K562 (cell line): ENCODE measurements at regions not wholly inside any gene's neighbourhood (a gene's known extent, or its start where the extent isn't known, plus 50 kb on each side); places are given as distances from the start of the nearest gene placed in this dataset.

Source experiments
- ATF4 ChIP-seq: fragments of 450-650 bp; formaldehyde crosslinking; IDR thresholded peaks from 2 replicates; pipeline ENCODE4 v1.4.0; 2022; ENCODE audit warnings: mild to moderate bottlenecking, moderate library complexity
- BRCA1 ChIP-seq, 2 experiments: fragments of 450-650 bp in 1 of 2; sonication (generic) in 1 of 2; formaldehyde crosslinking in 1 of 2; IDR thresholded peaks; 2 replicates each; pipeline versions ENCODE4 v1.5.0 to v1.6.1; 2017 to 2020; ENCODE audit warnings: mild to moderate bottlenecking in 1 of 2, missing genetic modification reagents in 1 of 2
- ESRRB ChIP-seq: fragments of 250-450 bp; sonication (Bioruptor Pico); IDR thresholded peaks from 2 replicates; pipeline ENCODE4 v1.5.0; 2020; ENCODE audit warnings: mild to moderate bottlenecking, moderate library complexity, borderline replicate concordance
- KAT7 ChIP-seq: sonication (generic); formaldehyde crosslinking; IDR thresholded peaks from 2 replicates; pipeline ENCODE4 v1.8.0; 2022; ENCODE audit warnings: missing genetic modification reagents, mild to moderate bottlenecking, borderline replicate concordance
- KDM2B ChIP-seq: fragments of 250-450 bp; sonication (Bioruptor Pico); IDR thresholded peaks from 2 replicates; pipeline ENCODE4 v1.8.0; 2021; ENCODE audit warnings: mild to moderate bottlenecking, moderate library complexity
- LEF1 ChIP-seq: fragments of 450-650 bp; IDR thresholded peaks from 2 replicates; pipeline ENCODE4 v1.6.1; 2016; ENCODE audit warnings: mild to moderate bottlenecking
- MAFF ChIP-seq: IDR thresholded peaks from 2 replicates; pipeline ENCODE4 v1.6.1; 2012; ENCODE audit warnings: low read length, improper control_type of control experiment
- MAZ ChIP-seq, 2 experiments: fragments of 450-650 bp in 1 of 2; sonication (generic) in 1 of 2; formaldehyde crosslinking; IDR thresholded peaks in 1 of 2; conservative IDR thresholded peaks in 1 of 2; 2 replicates each; pipeline versions ENCODE4 v1.4.0 to v1.5.0; 2020; ENCODE audit warnings: mild to moderate bottlenecking in 1 of 2, missing genetic modification reagents in 1 of 2
- MTA2 ChIP-seq: fragments of 450-650 bp; IDR thresholded peaks from 2 replicates; pipeline ENCODE4 v1.6.1; 2016; ENCODE audit warnings: low read depth
- PBX2 ChIP-seq, 2 experiments: IDR thresholded peaks in 1 of 2; conservative IDR thresholded peaks in 1 of 2; 2 replicates each; pipeline ENCODE4 v1.6.1; 2016; ENCODE audit warnings: low read depth in 2 of 2, mild to moderate bottlenecking in 1 of 2, missing compliant biosample characterization in 1 of 2, missing genetic modification characterization in 1 of 2, moderate library complexity in 1 of 2
- PCBP1 ChIP-seq: fragments of 200-400 bp; formaldehyde crosslinking; IDR thresholded peaks from 2 replicates; pipeline ENCODE4 v1.6.1; 2018; ENCODE audit warnings: mild to moderate bottlenecking, low read depth, low read length; ENCODE audit not compliant: poor library complexity, severe bottlenecking
- PTBP1 ChIP-seq: fragments of 200-400 bp; formaldehyde crosslinking; IDR thresholded peaks from 2 replicates; pipeline ENCODE4 v1.6.1; 2017; ENCODE audit warnings: low read depth, low read length
- RBM17 ChIP-seq: fragments of 200-400 bp; formaldehyde crosslinking; IDR thresholded peaks from 2 replicates; pipeline ENCODE4 v1.6.1; 2017; ENCODE audit warnings: low read depth, mild to moderate bottlenecking, low read length, borderline replicate concordance
- SMARCA5 ChIP-seq: fragments of 450-650 bp; IDR thresholded peaks from 2 replicates; pipeline ENCODE4 v1.6.1; 2016
- SP2 ChIP-seq: IDR thresholded peaks from 2 replicates; pipeline ENCODE4 v1.6.1; 2011; ENCODE audit warnings: mild to moderate bottlenecking, low read depth, low read length, moderate library complexity; ENCODE audit not compliant: poor library complexity, severe bottlenecking; ENCODE audit errors: extremely low read depth
- THRA ChIP-seq: fragments of 450-650 bp; IDR thresholded peaks from 2 replicates; pipeline ENCODE4 v1.6.1; 2017; ENCODE audit warnings: mild to moderate bottlenecking, moderate library complexity
- WHSC1 ChIP-seq: IDR thresholded peaks from one replicate; pipeline ENCODE4 v1.6.1; 2012; ENCODE audit warnings: low read length, control low read depth, inconsistent platforms
- ZBTB1 ChIP-seq: sonication (generic); formaldehyde crosslinking; IDR thresholded peaks from 2 replicates; pipeline ENCODE4 v1.8.1; 2023; ENCODE audit warnings: missing genetic modification reagents, low read depth, mild to moderate bottlenecking, borderline replicate concordance
- ZBTB5 ChIP-seq: fragments of 450-650 bp; IDR thresholded peaks from 2 replicates; pipeline ENCODE4 v1.6.1; 2017; ENCODE audit warnings: antibody characterized with exemption
- ZFP36 ChIP-seq: fragments of 150-350 bp; IDR thresholded peaks from 2 replicates; pipeline ENCODE4 v1.6.1; 2018; ENCODE audit warnings: low read length, low read depth; ENCODE audit not compliant: partially characterized antibody
- ZNF24 ChIP-seq: fragments of 450-650 bp; IDR thresholded peaks from 2 replicates; pipeline ENCODE4 v1.6.1; 2016

GRCh38 chr6:28720357-28721231 lies 194.9 kb downstream of the GPX5 start (continued):
- TF ChIP-seq PBX2 (CRISPR knock-in tag; IDR thresholded peaks at IDR 0.05; ENCODE audit: low read depth) (no peak), PBX2 (tag; conservative IDR thresholded peaks at IDR 0.05; ENCODE audit: low read depth) (no peak), BRCA1 (IDR thresholded peaks at IDR 0.05) (no peak), BRCA1 (CRISPR knock-in tag; IDR thresholded peaks at IDR 0.05) (no peak), WHSC1 (no peak), SMARCA5 (0 out of 2 replicates have a peak, but pooled peaks have one; percentile 26), ESRRB (peak; percentile 97), LEF1 (no peak), ZBTB5 (no peak), ZNF24 (no peak), PTBP1 (0 out of 2 replicates have a peak, but pooled peaks have one; percentile 27), MTA2 (no peak), ZBTB1 (CRISPR knock-in tag) (no peak), KAT7 (CRISPR knock-in tag) (no peak), PCBP1 (no peak), KDM2B (CRISPR knock-in tag) (no peak), THRA (no peak), ZFP36 (no peak), MAZ (CRISPR knock-in tag; conservative IDR thresholded peaks at IDR 0.05 in 1 of 2, IDR thresholded peaks at IDR 0.05 in 1 of 2) (peak in 1 of 2 experiments; percentile 45; a peak in 1 of 4 replicates), MAFF (peak; percentile 17; the same call in 1 of the 2 replicates), ATF4 (no peak), SP2 (no peak), RBM17 (no peak)
